Kasumi-1 (cell line): ENCODE measurements at regions not wholly inside any gene's neighbourhood (a gene's known extent, or its start where the extent isn't known, plus 50 kb on each side); places are given as distances from the start of the nearest gene placed in this dataset.
A peak's percentile ranks its signal among the peaks of the same experiment; 100 is the strongest.

Source experiments
- DNase-seq, 2 experiments: peaks; one replicate each; lab custom pipeline; 2025; lab: John Stamatoyannopoulos, UW

- no peak for DNase-seq
Observed at GRCh38 chr18:34592961-34593382, 117.1 kb upstream of the DTNA start.

GRCh38 chr18:34594266-34594665 is 115.8 kb upstream of the DTNA start:
- DNase-seq = no peak

GRCh38 chr18:34595690-34596089 is 114.4 kb upstream of the DTNA start:
- DNase-seq = peak; percentile 20 to 27

- no peak for DNase-seq
Observed at GRCh38 chr18:34598120-34598635, 111.9 kb upstream of the DTNA start.

GRCh38 chr18:34600158-34600557 is 109.9 kb upstream of the DTNA start:
- no peak for DNase-seq

GRCh38 chr18:34600874-34601656 is 109.0 kb upstream of the DTNA start:
- no peak for DNase-seq

GRCh38 chr18:34604591-34604990 is 105.5 kb upstream of the DTNA start:
- DNase-seq = no peak

GRCh38 chr18:34606851-34607250 is 103.2 kb upstream of the DTNA start:
- no peak for DNase-seq

GRCh38 chr18:34608064-34608463 is 102.0 kb upstream of the DTNA start:
- DNase-seq = no peak

- DNase-seq = no peak
Observed at GRCh38 chr18:34609986-34610648, 100.0 kb upstream of the DTNA start.

GRCh38 chr18:34611904-34612303 is 98.2 kb upstream of the DTNA start:
- DNase-seq = no peak

GRCh38 chr18:34620258-34620861 is 89.7 kb upstream of the DTNA start:
- no peak for DNase-seq

- no peak for DNase-seq
Observed at GRCh38 chr18:34623557-34623956, 86.5 kb upstream of the DTNA start.

- DNase-seq = no peak
Observed at GRCh38 chr18:34624551-34624950, 85.5 kb upstream of the DTNA start.

- DNase-seq = no peak
Observed at GRCh38 chr18:34626404-34627136, 83.5 kb upstream of the DTNA start.

GRCh38 chr18:34627137-34627920 is 82.8 kb upstream of the DTNA start:
- DNase-seq = no peak

- no peak for DNase-seq
Observed at GRCh38 chr18:34631093-34631966, 78.8 kb upstream of the DTNA start.

- DNase-seq = no peak
Observed at GRCh38 chr18:34632321-34632720, 77.8 kb upstream of the DTNA start.

- no peak for DNase-seq
Observed at GRCh38 chr18:34633368-34633767, 76.7 kb upstream of the DTNA start.

GRCh38 chr18:34637094-34637801 is 72.8 kb upstream of the DTNA start:
- no peak for DNase-seq
